Activated naive CD8-positive, alpha-beta T cell (primary cell): ENCODE measurements at regions not wholly inside any gene's neighbourhood (a gene's known extent, or its start where the extent isn't known, plus 50 kb on each side); places are given as distances from the start of the nearest gene placed in this dataset.
"Not testable (repeated sequence)": the region's sequence is repeated elsewhere in the genome, so short reads cannot be mapped to it uniquely, and the experiment has no call there.

ENCODE experiments used
- H3K27ac Mint-ChIP-seq: one replicate; pipeline ENCODE4 v1.8.0; 2021; ENCODE audit warnings: mixed read lengths
- H3K27me3 Mint-ChIP-seq: one replicate; pipeline ENCODE4 v1.8.0; 2021; ENCODE audit warnings: mixed read lengths
- H3K36me3 Mint-ChIP-seq: one replicate; pipeline ENCODE4 v1.8.0; 2021; ENCODE audit warnings: mixed read lengths
- H3K4me1 Mint-ChIP-seq: one replicate; pipeline ENCODE4 v1.8.0; 2021; ENCODE audit warnings: low read depth, mixed read lengths
- H3K4me3 Mint-ChIP-seq: one replicate; pipeline ENCODE4 v1.8.0; 2021; ENCODE audit warnings: mild to moderate bottlenecking, mixed read lengths
- H3K9me3 Mint-ChIP-seq: one replicate; pipeline ENCODE4 v1.8.0; 2021; ENCODE audit warnings: low read depth, mixed read lengths

- H3K4me1 Mint-ChIP-seq: no peaks in the 10 kb centered on the region
These were observed 191.5 kb upstream of the CHODL start for GRCh38 chr21:18053151-18053550.

DNA sequence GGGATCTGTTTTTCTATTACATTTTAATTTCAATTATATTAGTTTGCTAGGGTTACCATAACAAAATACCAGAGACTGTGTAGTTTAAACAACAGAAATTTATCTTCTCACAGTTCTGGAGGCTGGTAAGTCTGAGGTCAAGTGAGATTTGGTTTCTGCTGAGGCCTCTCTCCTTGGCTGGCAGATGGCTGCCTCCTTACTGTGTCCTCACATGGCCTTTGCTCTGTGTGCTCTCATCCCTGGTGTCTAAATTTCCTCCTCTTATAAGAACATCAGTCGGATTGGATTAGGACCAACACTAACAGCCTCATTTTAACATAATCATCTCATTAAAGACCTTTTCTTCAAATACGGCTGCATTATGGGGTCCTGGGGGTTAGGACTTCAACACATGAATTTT, 195.2 kb upstream of the CHODL start:
- H3K36me3 Mint-ChIP-seq: no peaks in the 10 kb centered on the region
- no peaks in the 10 kb centered on the region for H3K9me3 Mint-ChIP-seq
- no peak overlapping the region for H3K27ac Mint-ChIP-seq
- no peaks in the 10 kb centered on the region for H3K27me3 Mint-ChIP-seq
- H3K4me3 Mint-ChIP-seq: no peak overlapping the region
- H3K4me1 Mint-ChIP-seq: no peaks in the 10 kb centered on the region

More at GRCh38 chr21:18053151-18053550, 191.5 kb upstream of the CHODL start:
- Mint-ChIP-seq H3K36me3 (no peaks in the 10 kb centered on the region), H3K27ac (no peak overlapping the region), H3K27me3 (no peaks in the 10 kb centered on the region), H3K4me3 (no peak overlapping the region), H3K9me3 (no peaks in the 10 kb centered on the region)

- no peak overlapping the region for H3K4me3 Mint-ChIP-seq
- H3K4me1 Mint-ChIP-seq: no peaks in the 10 kb centered on the region
- H3K27me3 Mint-ChIP-seq: no peaks in the 10 kb centered on the region
- H3K9me3 Mint-ChIP-seq: no peaks in the 10 kb centered on the region
- H3K36me3 Mint-ChIP-seq: no peaks in the 10 kb centered on the region
- no peak overlapping the region for H3K27ac Mint-ChIP-seq
These were observed 203.6 kb upstream of the CHODL start for GRCh38 chr21:18041012-18041411.

DNA sequence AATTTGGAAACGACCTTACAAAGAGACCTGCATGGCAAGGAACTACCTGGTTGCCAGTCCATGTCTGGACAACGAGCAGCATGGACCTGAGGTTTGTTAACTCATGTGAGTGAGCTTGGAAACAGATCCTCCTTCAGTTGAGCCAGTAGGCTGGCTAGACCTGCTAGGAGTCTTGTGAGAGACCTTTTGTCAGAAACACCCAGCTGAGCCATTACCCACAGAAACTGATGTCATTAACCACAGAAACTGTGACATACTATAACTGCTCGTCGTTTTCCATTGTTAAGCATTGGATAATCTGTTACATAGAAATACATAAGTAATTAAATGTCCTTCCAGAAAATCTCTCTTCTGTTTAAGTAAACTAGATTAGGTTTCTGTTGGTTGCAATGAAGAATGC, 211.1 kb upstream of the C21orf91 start:
- Mint-ChIP-seq H3K27me3 (no peaks in the 10 kb centered on the region), H3K9me3 (no peaks in the 10 kb centered on the region), H3K4me3 (no peak overlapping the region), H3K27ac (no peak overlapping the region), H3K36me3 (no peaks in the 10 kb centered on the region), H3K4me1 (no peaks in the 10 kb centered on the region)

GRCh38 chr21:18026359-18026758, 207.2 kb upstream of the C21orf91 start:
- H3K27me3 Mint-ChIP-seq: no peaks in the 10 kb centered on the region
- no peaks in the 10 kb centered on the region for H3K9me3 Mint-ChIP-seq
- no peaks in the 10 kb centered on the region for H3K4me1 Mint-ChIP-seq
- no peaks in the 10 kb centered on the region for H3K36me3 Mint-ChIP-seq
- no peak overlapping the region for H3K27ac Mint-ChIP-seq
- no peak overlapping the region for H3K4me3 Mint-ChIP-seq

- H3K36me3 Mint-ChIP-seq: no peaks in the 10 kb centered on the region
- H3K9me3 Mint-ChIP-seq: no peaks in the 10 kb centered on the region
- no peak overlapping the region for H3K4me3 Mint-ChIP-seq
- no peak overlapping the region for H3K27ac Mint-ChIP-seq
- H3K27me3 Mint-ChIP-seq: no peaks in the 10 kb centered on the region
- no peaks in the 10 kb centered on the region for H3K4me1 Mint-ChIP-seq
These were observed 204.6 kb upstream of the C21orf91 start for GRCh38 chr21:18023711-18024110.

DNA sequence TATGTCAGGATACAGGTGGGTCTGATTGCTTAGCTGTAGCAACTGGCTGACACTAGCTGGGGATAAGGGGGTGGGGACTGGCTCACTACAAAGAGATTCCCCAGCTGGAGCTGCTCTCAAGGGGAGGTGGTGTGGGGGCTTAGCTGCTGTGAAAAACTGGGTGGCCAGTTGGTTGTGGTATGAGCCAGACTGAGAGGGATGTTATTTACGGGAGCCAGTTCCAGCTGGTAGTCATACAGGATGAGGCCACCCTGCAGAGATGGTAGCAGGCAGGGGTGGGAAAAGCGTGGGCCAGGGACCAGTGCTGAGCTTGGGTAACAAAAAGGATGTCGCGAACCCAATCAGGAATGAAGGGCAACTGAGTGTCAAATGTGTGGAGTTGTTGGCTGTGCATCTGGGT, 204.0 kb upstream of the C21orf91 start:
- H3K9me3 Mint-ChIP-seq: no peaks in the 10 kb centered on the region
- H3K36me3 Mint-ChIP-seq: no peaks in the 10 kb centered on the region

DNA sequence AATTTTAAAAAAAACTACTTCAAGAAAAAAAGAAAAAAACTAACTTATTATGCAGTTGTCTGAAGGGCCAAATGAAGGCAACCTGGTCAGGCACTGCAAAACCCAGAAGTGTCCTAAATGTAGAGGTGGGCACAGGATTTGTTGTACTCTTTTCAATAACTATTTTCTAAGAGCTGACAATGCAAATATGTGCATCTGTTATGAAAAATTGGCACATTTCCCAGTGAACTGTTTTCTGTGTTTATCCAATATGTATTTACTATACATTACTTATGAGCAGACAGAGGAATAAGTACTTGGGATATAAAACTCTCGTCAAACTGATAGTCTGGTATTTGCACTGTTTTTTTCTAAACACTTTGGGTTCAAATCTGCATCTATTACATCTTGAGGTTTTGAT, 188.0 kb upstream of the C21orf91 start:
- Mint-ChIP-seq H3K27ac (no peak overlapping the region), H3K4me3 (no peak overlapping the region), H3K9me3 (no peaks in the 10 kb centered on the region), H3K27me3 (no peaks in the 10 kb centered on the region), H3K4me1 (no peaks in the 10 kb centered on the region), H3K36me3 (no peaks in the 10 kb centered on the region)

More for the DNA sequence above, 204.0 kb upstream of the C21orf91 start:
- Mint-ChIP-seq H3K4me3 (no peak overlapping the region), H3K27ac (no peak overlapping the region), H3K4me1 (no peaks in the 10 kb centered on the region), H3K27me3 (no peaks in the 10 kb centered on the region)

DNA sequence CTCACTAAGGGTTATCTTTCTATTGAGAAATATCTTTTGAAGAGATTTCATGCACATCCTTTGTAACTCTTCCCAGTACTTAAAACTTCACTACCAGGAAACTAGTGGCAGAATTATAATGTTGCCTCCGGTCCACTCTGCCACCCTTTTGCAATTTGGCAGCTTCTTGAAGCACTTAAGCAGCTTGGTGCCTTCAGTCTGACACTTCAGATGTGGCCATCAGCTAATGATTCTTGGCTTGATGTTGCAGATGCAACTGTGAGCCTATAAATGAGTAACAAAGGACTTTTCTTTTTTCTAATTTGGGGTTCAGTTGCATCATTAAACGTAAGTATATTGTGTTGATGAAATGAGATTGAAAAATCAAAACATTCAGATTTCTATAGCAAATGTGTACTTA, 187.5 kb upstream of the C21orf91 start:
- no peaks in the 10 kb centered on the region for H3K4me1 Mint-ChIP-seq
- no peaks in the 10 kb centered on the region for H3K9me3 Mint-ChIP-seq
- H3K27me3 Mint-ChIP-seq: no peaks in the 10 kb centered on the region
- no peak overlapping the region for H3K27ac Mint-ChIP-seq
- no peak overlapping the region for H3K4me3 Mint-ChIP-seq
- H3K36me3 Mint-ChIP-seq: no peaks in the 10 kb centered on the region

- H3K36me3 Mint-ChIP-seq: no peaks in the 10 kb centered on the region
- no peaks in the 10 kb centered on the region for H3K4me1 Mint-ChIP-seq
- no peak overlapping the region for H3K27ac Mint-ChIP-seq
- H3K9me3 Mint-ChIP-seq: peaks cover 5% of the 10 kb centered on the region
- no peaks in the 10 kb centered on the region for H3K27me3 Mint-ChIP-seq
- no peak overlapping the region for H3K4me3 Mint-ChIP-seq
These were observed 183.2 kb upstream of the C21orf91 start for GRCh38 chr21:18002393-18002792.

DNA sequence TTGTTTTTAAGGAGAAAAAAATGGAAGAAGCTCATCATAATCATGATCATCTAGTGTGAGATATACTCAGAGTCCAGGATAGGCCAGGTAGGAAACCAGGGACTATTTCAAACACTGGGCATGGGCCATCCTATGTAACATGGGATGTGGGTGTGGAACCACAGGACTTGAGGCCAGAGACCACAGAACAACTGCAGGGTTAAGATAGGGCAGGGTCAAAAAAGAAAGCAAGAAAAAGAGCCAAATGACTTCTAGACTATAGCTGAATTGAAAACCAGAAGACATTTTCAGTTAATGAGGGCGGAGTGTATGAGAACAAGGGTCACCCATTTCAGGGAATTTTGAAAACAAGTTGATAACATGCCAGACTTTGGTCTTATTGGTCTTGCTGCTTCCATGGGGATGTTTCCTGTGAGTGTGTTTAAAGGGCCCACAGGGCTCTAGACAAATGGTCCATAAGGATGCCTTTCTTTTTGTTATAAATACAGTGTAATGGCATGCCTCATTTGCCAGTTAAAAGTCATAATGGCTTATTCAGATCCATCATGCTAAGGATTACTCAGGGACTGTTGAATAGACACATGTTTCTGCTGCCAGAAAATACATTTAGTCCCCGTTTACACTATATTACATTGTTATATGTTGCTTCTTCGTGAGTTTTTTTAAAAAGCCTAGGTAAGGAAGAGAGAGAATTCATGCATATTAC, 182.0 kb upstream of the C21orf91 start:
- Mint-ChIP-seq H3K27me3 (no peaks in the 10 kb centered on the region), H3K4me1 (no peaks in the 10 kb centered on the region), H3K27ac (no peak overlapping the region), H3K9me3 (peaks cover 5% of the 10 kb centered on the region), H3K36me3 (no peaks in the 10 kb centered on the region), H3K4me3 (no peak overlapping the region)

- H3K9me3 Mint-ChIP-seq, H3K27ac Mint-ChIP-seq, H3K4me3 Mint-ChIP-seq, H3K4me1 Mint-ChIP-seq, H3K27me3 Mint-ChIP-seq, H3K36me3 Mint-ChIP-seq: not testable (repeated sequence)
These were observed 179.4 kb upstream of the C21orf91 start for GRCh38 chr21:17998599-17998998.

DNA sequence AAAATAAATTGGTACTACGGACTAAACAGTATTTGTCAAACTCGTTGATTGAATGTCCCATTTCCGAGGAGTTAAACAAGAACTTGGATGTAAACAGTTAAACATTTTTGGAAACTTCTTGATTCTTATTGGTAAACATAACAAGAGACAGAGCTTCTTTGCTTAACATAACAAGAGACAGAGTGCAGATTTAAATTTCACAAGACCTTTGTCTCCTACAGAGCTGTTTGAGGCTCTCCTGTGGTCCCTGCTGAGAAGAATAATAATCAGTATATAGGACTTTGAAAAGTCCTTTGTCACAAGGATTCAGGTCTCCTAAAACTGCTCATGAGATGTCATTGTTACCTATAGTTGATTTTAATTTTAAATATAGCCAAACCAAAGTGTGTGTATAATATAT, 170.6 kb upstream of the C21orf91 start:
- Mint-ChIP-seq H3K9me3 (peaks cover 9% of the 10 kb centered on the region), H3K27ac (no peak overlapping the region), H3K27me3 (peaks cover 5% of the 10 kb centered on the region), H3K4me1 (no peaks in the 10 kb centered on the region), H3K36me3 (peaks cover 5% of the 10 kb centered on the region), H3K4me3 (no peak overlapping the region)

DNA sequence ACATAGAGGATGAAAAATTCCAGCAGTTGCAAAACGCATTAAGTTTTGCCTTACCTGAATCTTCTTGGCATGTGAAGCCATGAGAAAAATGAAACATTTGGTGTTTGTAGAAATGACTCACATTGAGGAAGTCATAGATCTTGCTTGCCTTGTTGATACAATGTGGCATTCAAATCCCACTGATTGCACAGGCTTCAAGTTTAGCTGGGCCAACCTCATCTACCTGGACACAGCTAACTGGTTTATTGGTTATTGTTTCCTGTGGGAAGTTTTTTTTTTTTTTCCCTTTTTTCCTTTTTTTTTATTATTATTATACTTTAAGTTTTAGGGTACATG, 168.9 kb upstream of the C21orf91 start:
- Mint-ChIP-seq H3K27me3 (peaks cover 2% of the 10 kb centered on the region), H3K4me3 (no peak overlapping the region), H3K36me3 (peaks cover 2% of the 10 kb centered on the region), H3K27ac (no peak overlapping the region), H3K4me1 (no peaks in the 10 kb centered on the region), H3K9me3 (peaks cover under 1% of the 10 kb centered on the region)

DNA sequence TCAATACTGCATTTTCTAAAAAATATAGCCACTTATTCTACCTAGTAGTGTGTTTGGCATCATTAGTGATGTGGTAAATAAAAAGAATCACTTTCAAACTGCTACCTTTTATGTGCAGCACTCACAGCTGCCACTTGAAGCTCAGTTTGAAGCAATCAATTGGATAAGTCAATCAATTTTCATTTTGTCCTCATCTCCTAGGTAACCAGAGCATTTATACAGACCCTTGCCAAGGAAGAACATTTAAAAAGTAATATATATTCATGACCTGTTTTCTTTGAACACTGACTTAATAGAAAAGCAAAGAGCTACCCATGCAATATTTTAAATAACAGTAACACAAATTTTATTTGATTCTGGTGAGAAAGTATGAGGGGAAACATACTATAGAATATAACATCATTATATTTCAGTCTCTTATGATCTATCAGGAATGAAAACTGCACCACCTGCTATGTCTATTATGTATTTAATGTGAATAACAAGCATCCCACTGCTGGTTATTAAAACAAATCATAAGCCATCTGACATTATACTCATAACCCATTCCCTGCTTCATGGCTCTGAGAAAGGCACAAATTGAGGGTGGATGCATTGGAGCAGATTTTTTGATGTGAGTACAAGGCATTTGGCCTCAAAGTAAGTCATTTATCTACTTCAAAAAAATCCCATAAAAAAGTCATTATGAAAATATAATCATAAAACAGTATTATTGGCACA, 168.4 kb upstream of the C21orf91 start:
- Mint-ChIP-seq H3K4me1 (no peaks in the 10 kb centered on the region), H3K27me3 (peaks cover 2% of the 10 kb centered on the region), H3K9me3 (no peaks in the 10 kb centered on the region), H3K27ac (no peak overlapping the region), H3K36me3 (peaks cover 2% of the 10 kb centered on the region), H3K4me3 (no peak overlapping the region)
